ENCODE measurements at regions not wholly inside any gene's neighbourhood (a gene's known extent, or its start where the extent isn't known, plus 50 kb on each side); places are given as distances from the start of the nearest gene placed in this dataset.

DNA sequence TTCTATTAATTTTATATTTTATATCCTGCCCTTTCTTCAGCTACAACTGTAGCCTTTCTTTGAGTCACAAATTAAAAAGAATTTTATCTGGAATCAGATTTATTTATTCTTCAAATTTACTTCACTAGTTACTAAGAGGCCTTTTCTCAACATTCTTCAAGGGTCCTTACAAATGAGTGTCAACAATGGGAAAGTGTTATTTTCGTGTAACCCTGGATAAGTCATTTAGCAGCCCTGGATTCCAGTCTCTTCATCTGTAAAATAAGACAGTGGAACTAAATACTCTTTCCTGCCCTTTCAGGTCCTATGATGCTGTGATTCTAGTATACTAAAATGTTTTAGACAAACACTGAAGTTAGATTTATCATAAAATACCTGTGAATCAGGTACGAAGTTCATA is 397.0 kb downstream of the KLF12 start:
- H3K4me2 ChIP-seq (ENCODE audit: low read length) = no peak overlapping the region
- no peaks in the 10 kb centered on the region for H3K79me2 ChIP-seq (ENCODE audit: insufficient read depth, low read length)
- H3K36me3 Mint-ChIP-seq (ENCODE audit: low read depth, unreplicated experiment) = peaks cover 4% of the 10 kb centered on the region
- TF ChIP-seq, protein P1, sequence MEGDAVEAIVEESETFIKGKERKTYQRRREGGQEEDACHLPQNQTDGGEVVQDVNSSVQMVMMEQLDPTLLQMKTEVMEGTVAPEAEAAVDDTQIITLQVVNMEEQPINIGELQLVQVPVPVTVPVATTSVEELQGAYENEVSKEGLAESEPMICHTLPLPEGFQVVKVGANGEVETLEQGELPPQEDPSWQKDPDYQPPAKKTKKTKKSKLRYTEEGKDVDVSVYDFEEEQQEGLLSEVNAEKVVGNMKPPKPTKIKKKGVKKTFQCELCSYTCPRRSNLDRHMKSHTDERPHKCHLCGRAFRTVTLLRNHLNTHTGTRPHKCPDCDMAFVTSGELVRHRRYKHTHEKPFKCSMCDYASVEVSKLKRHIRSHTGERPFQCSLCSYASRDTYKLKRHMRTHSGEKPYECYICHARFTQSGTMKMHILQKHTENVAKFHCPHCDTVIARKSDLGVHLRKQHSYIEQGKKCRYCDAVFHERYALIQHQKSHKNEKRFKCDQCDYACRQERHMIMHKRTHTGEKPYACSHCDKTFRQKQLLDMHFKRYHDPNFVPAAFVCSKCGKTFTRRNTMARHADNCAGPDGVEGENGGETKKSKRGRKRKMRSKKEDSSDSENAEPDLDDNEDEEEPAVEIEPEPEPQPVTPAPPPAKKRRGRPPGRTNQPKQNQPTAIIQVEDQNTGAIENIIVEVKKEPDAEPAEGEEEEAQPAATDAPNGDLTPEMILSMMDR (IDR thresholded peaks at IDR 0.05; ENCODE audit: insufficient read depth, low read depth, low read length) = no peak
- TF ChIP-seq EZH2 (IDR thresholded peaks at IDR 0.05; ENCODE audit: insufficient read depth, low read length) = no peak
- no peak overlapping the region for H3K27ac Mint-ChIP-seq (ENCODE audit: unreplicated experiment)
- no peak overlapping the region for H3K27ac ChIP-seq (ENCODE audit: low read depth, low read length)
- H3K4me3 ChIP-seq (ENCODE audit: insufficient read depth, low read depth, low read length) = no peak overlapping the region
- H4K20me1 ChIP-seq (ENCODE audit: insufficient read depth, low read length) = no peaks in the 10 kb centered on the region
- no peaks in the 10 kb centered on the region for H3K27me3 Mint-ChIP-seq (ENCODE audit: low read depth, unreplicated experiment)
- H3K4me3 Mint-ChIP-seq (ENCODE audit: unreplicated experiment) = no peak overlapping the region
- H2AFZ ChIP-seq (ENCODE audit: low read depth, low read length) = no peak overlapping the region
- H3K27me3 ChIP-seq (ENCODE audit: insufficient read depth, low read length) = no peaks in the 10 kb centered on the region
- H3K4me1 ChIP-seq (ENCODE audit: insufficient read depth, low read length) = no peaks in the 10 kb centered on the region
- no peaks in the 10 kb centered on the region for H3K9me3 Mint-ChIP-seq (ENCODE audit: unreplicated experiment)
- peaks cover 4% of the 10 kb centered on the region for H3K4me1 Mint-ChIP-seq (ENCODE audit: low read depth, unreplicated experiment)
- H3K9ac ChIP-seq (ENCODE audit: low read length) = no peak overlapping the region
- DNase-seq (ENCODE audit: low read depth) = no peak
- FAIRE-seq = no peak
- no peaks in the 10 kb centered on the region for H3K9me3 ChIP-seq (ENCODE audit: insufficient read depth, low read depth, low read length)
- H3K36me3 ChIP-seq (ENCODE audit: insufficient read depth, low read length) = no peaks in the 10 kb centered on the region

DNA sequence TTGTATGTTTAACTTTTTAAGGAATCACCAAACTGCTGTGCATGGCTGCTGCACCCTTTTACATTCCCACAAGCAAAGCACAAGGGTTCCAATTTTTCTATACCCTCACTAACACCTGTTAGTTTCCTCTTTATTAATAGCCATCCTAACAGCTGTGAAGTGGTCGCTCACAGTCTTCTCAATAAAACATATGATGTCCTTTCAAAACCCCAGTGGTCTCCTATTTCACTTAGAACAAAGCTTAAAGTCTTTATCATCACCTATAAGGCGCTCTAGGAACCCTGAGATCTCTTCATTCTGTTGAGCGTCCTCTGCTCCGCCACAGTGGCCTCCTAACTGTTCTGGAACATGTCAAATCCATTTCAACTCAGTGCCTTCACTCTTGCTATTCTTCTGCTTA is 400.5 kb downstream of the KLF12 start:
- FAIRE-seq (no peak), DNase-seq (ENCODE audit: low read depth) (no peak)
- Histone ChIP-seq H3K36me3 (ENCODE audit: insufficient read depth, low read length) (no peaks in the 10 kb centered on the region), H3K4me1 (ENCODE audit: insufficient read depth, low read length) (no peaks in the 10 kb centered on the region), H3K9ac (ENCODE audit: low read length) (no peak overlapping the region), H3K27me3 (ENCODE audit: insufficient read depth, low read length) (no peaks in the 10 kb centered on the region), H3K4me3 (ENCODE audit: insufficient read depth, low read depth, low read length) (no peak overlapping the region), H3K9me3 (ENCODE audit: insufficient read depth, low read depth, low read length) (no peaks in the 10 kb centered on the region), H3K79me2 (ENCODE audit: insufficient read depth, low read length) (no peaks in the 10 kb centered on the region), H4K20me1 (ENCODE audit: insufficient read depth, low read length) (no peaks in the 10 kb centered on the region), H3K4me2 (ENCODE audit: low read length) (no peak overlapping the region), H3K27ac (ENCODE audit: low read depth, low read length) (no peak overlapping the region), H2AFZ (ENCODE audit: low read depth, low read length) (no peak overlapping the region)
- Mint-ChIP-seq H3K4me1 (ENCODE audit: low read depth, unreplicated experiment) (no peaks in the 10 kb centered on the region), H3K9me3 (ENCODE audit: unreplicated experiment) (no peaks in the 10 kb centered on the region), H3K27me3 (ENCODE audit: low read depth, unreplicated experiment) (no peaks in the 10 kb centered on the region), H3K36me3 (ENCODE audit: low read depth, unreplicated experiment) (peaks cover 4% of the 10 kb centered on the region), H3K27ac (ENCODE audit: unreplicated experiment) (no peak overlapping the region), H3K4me3 (ENCODE audit: unreplicated experiment) (no peak overlapping the region)
- TF ChIP-seq, protein P1 (IDR thresholded peaks at IDR 0.05; ENCODE audit: insufficient read depth, low read depth, low read length) = no peak
- TF ChIP-seq EZH2 (IDR thresholded peaks at IDR 0.05; ENCODE audit: insufficient read depth, low read length) = no peak

DNA sequence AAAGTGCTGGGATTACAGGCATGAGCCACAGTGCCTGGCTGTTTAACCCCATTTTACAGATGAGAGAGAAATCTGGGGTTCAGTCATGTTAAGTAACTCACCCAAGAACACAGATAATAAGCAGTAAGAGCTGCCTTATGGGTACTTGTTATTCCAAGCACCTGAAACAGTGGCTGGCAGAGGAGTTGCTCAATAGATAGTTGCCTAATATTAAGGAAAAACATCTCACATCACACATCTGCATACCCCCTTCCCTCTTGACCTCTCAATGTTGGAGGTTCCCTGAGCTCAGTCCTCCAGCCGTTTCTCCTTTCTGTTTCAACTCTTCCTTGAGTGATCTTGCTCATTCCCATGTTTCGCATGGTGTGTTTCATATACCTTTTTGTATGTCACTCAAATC is 401.9 kb downstream of the KLF12 start:
- Mint-ChIP-seq H3K4me1 (ENCODE audit: low read depth, unreplicated experiment) (no peaks in the 10 kb centered on the region), H3K27me3 (ENCODE audit: low read depth, unreplicated experiment) (no peaks in the 10 kb centered on the region), H3K4me3 (ENCODE audit: unreplicated experiment) (no peak overlapping the region), H3K36me3 (ENCODE audit: low read depth, unreplicated experiment) (peaks cover 4% of the 10 kb centered on the region), H3K27ac (ENCODE audit: unreplicated experiment) (no peak overlapping the region), H3K9me3 (ENCODE audit: unreplicated experiment) (no peaks in the 10 kb centered on the region)
- H3K27me3 ChIP-seq (ENCODE audit: insufficient read depth, low read length) = no peaks in the 10 kb centered on the region
- no peak overlapping the region for H2AFZ ChIP-seq (ENCODE audit: low read depth, low read length)
- no peaks in the 10 kb centered on the region for H3K4me1 ChIP-seq (ENCODE audit: insufficient read depth, low read length)
- DNase-seq (ENCODE audit: low read depth) (no peak), FAIRE-seq (no peak)
- TF ChIP-seq EZH2 (IDR thresholded peaks at IDR 0.05; ENCODE audit: insufficient read depth, low read length) = no peak
- TF ChIP-seq, protein P1 (IDR thresholded peaks at IDR 0.05; ENCODE audit: insufficient read depth, low read depth, low read length) = no peak
- no peaks in the 10 kb centered on the region for H3K79me2 ChIP-seq (ENCODE audit: insufficient read depth, low read length)
- no peaks in the 10 kb centered on the region for H3K9me3 ChIP-seq (ENCODE audit: insufficient read depth, low read depth, low read length)
- H3K9ac ChIP-seq (ENCODE audit: low read length) = no peak overlapping the region
- H3K27ac ChIP-seq (ENCODE audit: low read depth, low read length) = no peak overlapping the region
- no peak overlapping the region for H3K4me2 ChIP-seq (ENCODE audit: low read length)
- H3K4me3 ChIP-seq (ENCODE audit: insufficient read depth, low read depth, low read length) = no peak overlapping the region
- no peaks in the 10 kb centered on the region for H4K20me1 ChIP-seq (ENCODE audit: insufficient read depth, low read length)
- no peaks in the 10 kb centered on the region for H3K36me3 ChIP-seq (ENCODE audit: insufficient read depth, low read length)
